Common myeloid progenitor, CD34-positive (primary cell): ENCODE measurements at regions not wholly inside any gene's neighbourhood (a gene's known extent, or its start where the extent isn't known, plus 50 kb on each side); places are given as distances from the start of the nearest gene placed in this dataset.

Source experiments
- CTCF ChIA-PET: fragments of 350-600 bp; sonication (Branson Sonifier 250); formaldehyde crosslinking; loops from one replicate; lab custom pipeline; 2021; ENCODE audit warnings: antibody characterized with exemption; lab: Charles Lee
- POLR2A ChIA-PET: fragments of 350-600 bp; sonication (Branson Sonifier 250); formaldehyde crosslinking; loops from one replicate; lab custom pipeline; 2021; ENCODE audit warnings: antibody characterized with exemption; lab: Charles Lee
- DNase-seq, 3 donors: peaks; one replicate each; pipeline versions ENCODE4 v3.0.0 to v3.0.0-alpha.2; 2013
- H3K27ac ChIP-seq, 2 experiments: 1 replicate in 1 of 2; 2 replicates in 1 of 2; pipeline ENCODE4 v1.7.0; 2013; ENCODE audit warnings: inconsistent platforms in 2 of 2, low read length in 2 of 2, mild to moderate bottlenecking in 2 of 2, low read depth in 1 of 2, moderate library complexity in 1 of 2; ENCODE audit not compliant: severe bottlenecking in 2 of 2, insufficient read depth in 1 of 2, poor library complexity in 1 of 2
- H3K27me3 ChIP-seq, 5 experiments: replicated peaks in 2 of 5; 1 replicate in 3 of 5; 2 replicates in 2 of 5; pipeline versions ENCODE4 v1.6.1 to v1.7.0; 2013; ENCODE audit warnings: low read length in 4 of 5, mild to moderate bottlenecking in 2 of 5, moderate library complexity in 2 of 5, inconsistent platforms in 1 of 5; ENCODE audit not compliant: insufficient read depth in 5 of 5, control insufficient read depth in 4 of 5
- H3K36me3 ChIP-seq, 4 experiments: 1 replicate in 2 of 4; 2 replicates in 2 of 4; pipeline versions ENCODE4 v1.6.1 to v1.7.0; 2013; ENCODE audit warnings: low read length in 3 of 4, control low read depth in 1 of 4, mild to moderate bottlenecking in 1 of 4; ENCODE audit not compliant: control insufficient read depth in 4 of 4, insufficient read depth in 4 of 4
- H3K4me1 ChIP-seq, 4 experiments: 1 replicate in 3 of 4; 2 replicates in 1 of 4; pipeline versions ENCODE4 v1.6.1 to v1.7.1; 2013; ENCODE audit warnings: low read length in 3 of 4, mild to moderate bottlenecking in 3 of 4, control low read depth in 1 of 4, inconsistent platforms in 1 of 4, moderate library complexity in 1 of 4; ENCODE audit not compliant: control insufficient read depth in 4 of 4, insufficient read depth in 4 of 4; ENCODE audit errors: control extremely low read depth in 1 of 4
- H3K4me3 ChIP-seq, 7 experiments: 1 replicate in 4 of 7; 2 replicates in 3 of 7; pipeline versions ENCODE4 v1.5.1 to v1.7.0; 2013; ENCODE audit warnings: mild to moderate bottlenecking in 7 of 7, low read length in 6 of 7, moderate library complexity in 6 of 7, inconsistent platforms in 2 of 7, low read depth in 2 of 7, control low read depth in 1 of 7; ENCODE audit not compliant: insufficient read depth in 4 of 7, control insufficient read depth in 1 of 7; ENCODE audit errors: extremely low read depth in 1 of 7
- H3K9me3 ChIP-seq, 5 experiments: 1 replicate in 4 of 5; 2 replicates in 1 of 5; pipeline versions ENCODE4 v1.6.1 to v1.7.1; 2013; ENCODE audit warnings: low read length in 4 of 5, mild to moderate bottlenecking in 2 of 5, inconsistent platforms in 1 of 5, low read depth in 1 of 5, moderate library complexity in 1 of 5; ENCODE audit not compliant: control insufficient read depth in 4 of 5, insufficient read depth in 2 of 5; ENCODE audit errors: control extremely low read depth in 1 of 5
- WGBS: methylation state at CpG from one replicate; pipeline ENCODE4 v1.1.5; 2013; ENCODE audit not compliant: insufficient coverage; 5-methylcytosine and 5-hydroxymethylcytosine counted together

- 86% methylated on average over 1 of the region's 2 CpGs for WGBS
- DNase-seq = no peak
- CTCF ChIA-PET = no interaction called here
- Histone ChIP-seq H3K27me3 (no peaks in the 10 kb centered on the region), H3K4me1 (no peaks in the 10 kb centered on the region), H3K27ac (no peak overlapping the region), H3K9me3 (peaks cover 0 to 1% (median 0%) of the 10 kb centered on the region in 5 experiments), H3K4me3 (no peak overlapping the region), H3K36me3 (no peaks in the 10 kb centered on the region)
- POLR2A ChIA-PET = no interaction called here
Observed at GRCh38 chr7:109190766-109191398, 621.2 kb downstream of the DNAJB9 start.

GRCh38 chr7:109206196-109206595 lies 636.5 kb downstream of the DNAJB9 start:
- H3K4me3 ChIP-seq = no peak overlapping the region
- WGBS = no CpG with 5 or more reads among the region's 2 CpGs
- H3K27me3 ChIP-seq = no peaks in the 10 kb centered on the region
- H3K4me1 ChIP-seq = no peaks in the 10 kb centered on the region
- no peak for DNase-seq
- CTCF ChIA-PET = no interaction called here
- POLR2A ChIA-PET = no interaction called here
- no peak overlapping the region for H3K27ac ChIP-seq
- no peaks in the 10 kb centered on the region for H3K9me3 ChIP-seq
- H3K36me3 ChIP-seq = no peaks in the 10 kb centered on the region

- no peak for DNase-seq
- POLR2A ChIA-PET = no interaction called here
- Histone ChIP-seq H3K27me3 (no peaks in the 10 kb centered on the region), H3K4me1 (no peaks in the 10 kb centered on the region), H3K9me3 (peaks cover 0 to 4% (median 0%) of the 10 kb centered on the region in 5 experiments), H3K27ac (no peak overlapping the region), H3K36me3 (no peaks in the 10 kb centered on the region), H3K4me3 (no peak overlapping the region)
- WGBS = 77% methylated on average over 3 of the region's 3 CpGs
- CTCF ChIA-PET = no interaction called here
Observed at GRCh38 chr7:109213081-109213480, 643.4 kb downstream of the DNAJB9 start.

- peaks cover 0 to 4% (median 0%) of the 10 kb centered on the region in 5 experiments for H3K9me3 ChIP-seq
- DNase-seq = no peak
- H3K4me1 ChIP-seq = no peaks in the 10 kb centered on the region
- 88% methylated on average over 3 of the region's 3 CpGs for WGBS
- POLR2A ChIA-PET = no interaction called here
- no peak overlapping the region for H3K4me3 ChIP-seq
- CTCF ChIA-PET = no interaction called here
- no peaks in the 10 kb centered on the region for H3K27me3 ChIP-seq
- H3K27ac ChIP-seq = no peak overlapping the region
- no peaks in the 10 kb centered on the region for H3K36me3 ChIP-seq
Observed at GRCh38 chr7:109215341-109215740, 645.7 kb downstream of the DNAJB9 start.

DNA sequence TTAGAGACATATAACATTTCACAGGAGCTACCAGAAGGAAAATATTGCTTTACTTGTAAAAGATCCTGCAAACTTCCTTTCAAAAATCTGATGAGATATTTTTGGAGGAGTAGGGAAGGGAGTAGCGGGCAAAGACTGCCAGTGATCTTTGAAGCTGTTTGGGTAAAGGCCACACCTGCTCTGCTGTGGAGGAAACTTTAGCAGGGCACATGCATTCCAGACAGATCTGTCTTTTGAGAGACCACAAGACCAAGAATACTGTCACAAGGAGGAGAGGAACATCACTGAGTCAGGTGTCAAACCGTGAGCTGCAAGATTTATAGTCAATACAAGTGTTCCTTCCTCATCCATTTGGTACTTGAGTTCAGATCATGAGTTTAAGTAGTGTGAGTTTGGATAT lies 654.4 kb downstream of the DNAJB9 start:
- Histone ChIP-seq H3K9me3 (no peaks in the 10 kb centered on the region), H3K27ac (no peak overlapping the region), H3K36me3 (no peaks in the 10 kb centered on the region), H3K27me3 (no peaks in the 10 kb centered on the region), H3K4me3 (no peak overlapping the region), H3K4me1 (no peaks in the 10 kb centered on the region)
- 100% methylated on average over 1 of the region's 2 CpGs for WGBS
- ChIA-PET CTCF (no interaction called here), POLR2A (no interaction called here)
- no peak for DNase-seq

GRCh38 chr7:109226699-109227098 lies 657.0 kb downstream of the DNAJB9 start:
- Histone ChIP-seq H3K27me3 (no peaks in the 10 kb centered on the region), H3K27ac (no peak overlapping the region), H3K9me3 (no peaks in the 10 kb centered on the region), H3K36me3 (no peaks in the 10 kb centered on the region), H3K4me3 (no peak overlapping the region), H3K4me1 (no peaks in the 10 kb centered on the region)
- ChIA-PET POLR2A (no interaction called here), CTCF (no interaction called here)
- no CpG with 5 or more reads among the region's 1 CpG for WGBS
- DNase-seq = no peak

GRCh38 chr7:109235316-109235715 lies 665.6 kb downstream of the DNAJB9 start:
- no peak overlapping the region for H3K4me3 ChIP-seq
- POLR2A ChIA-PET = no interaction called here
- no peaks in the 10 kb centered on the region for H3K36me3 ChIP-seq
- DNase-seq = no peak
- no peaks in the 10 kb centered on the region for H3K4me1 ChIP-seq
- no CpG with 5 or more reads among the region's 2 CpGs for WGBS
- no peaks in the 10 kb centered on the region for H3K27me3 ChIP-seq
- CTCF ChIA-PET = no interaction called here
- no peak overlapping the region for H3K27ac ChIP-seq
- no peaks in the 10 kb centered on the region for H3K9me3 ChIP-seq
